ENCODE measurements at regions not wholly inside any gene's neighbourhood (a gene's known extent, or its start where the extent isn't known, plus 50 kb on each side); places are given as distances from the start of the nearest gene placed in this dataset.
A peak's percentile ranks its signal among the peaks of the same experiment; 100 is the strongest.

- no peak for TF ChIP-seq CTCF (IDR thresholded peaks at IDR 0.05)
- DNase-seq, result peak; percentile 31
- H3K27me3 Mint-ChIP-seq (ENCODE audit: insufficient read depth), result no peaks in the 10 kb centered on the region; the same call in 1 of the 2 replicates
- no peak overlapping the region for H3K4me3 Mint-ChIP-seq
- H3K36me3 Mint-ChIP-seq (ENCODE audit: low read depth), result no peaks in the 10 kb centered on the region
- H3K4me1 Mint-ChIP-seq (ENCODE audit: low read depth), result peaks cover 38% of the 10 kb centered on the region
- peak overlapping the region; percentile 42 for H3K27ac Mint-ChIP-seq
- no peaks in the 10 kb centered on the region for H3K9me3 Mint-ChIP-seq
Measured at GRCh38 chr7:46230990-46231305, 309.9 kb upstream of the IGFBP3 start.

DNA sequence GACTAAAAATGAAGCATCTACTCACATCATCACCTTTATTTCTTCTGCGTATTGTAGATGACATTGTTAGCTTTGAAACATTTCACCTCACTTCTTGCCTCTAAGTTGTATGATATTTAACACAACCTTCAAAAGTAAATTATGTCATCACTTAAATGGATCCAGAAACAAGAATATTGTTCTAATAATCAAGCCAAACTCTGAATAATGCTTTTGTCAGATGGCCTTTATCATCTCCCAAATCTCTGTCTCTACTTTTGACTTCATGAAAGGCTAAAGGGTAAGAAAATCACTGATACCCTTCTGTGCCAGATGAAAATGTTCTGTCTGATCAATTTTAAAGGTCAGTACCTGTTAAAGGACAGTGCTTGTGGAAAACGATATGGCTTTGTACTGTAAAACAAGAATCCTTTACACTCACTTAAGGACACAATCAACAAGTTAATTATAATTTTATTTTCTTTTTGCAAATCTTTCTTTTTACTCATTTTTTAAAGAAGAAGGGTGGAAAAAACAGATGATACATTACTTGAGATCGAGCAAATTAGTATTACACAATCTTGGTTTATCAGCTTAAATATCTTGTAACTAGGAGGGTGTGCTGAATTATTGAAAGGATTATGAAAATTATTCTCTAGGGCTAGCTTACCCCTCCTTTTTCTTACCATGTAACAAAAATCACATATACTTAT is 309.4 kb upstream of the IGFBP3 start:
- TF ChIP-seq CTCF (IDR thresholded peaks at IDR 0.05), result no peak
- Mint-ChIP-seq H3K4me3 (no peak overlapping the region), H3K27me3 (ENCODE audit: insufficient read depth) (no peaks in the 10 kb centered on the region), H3K27ac (no peak overlapping the region), H3K9me3 (no peaks in the 10 kb centered on the region), H3K36me3 (ENCODE audit: low read depth) (no peaks in the 10 kb centered on the region), H3K4me1 (ENCODE audit: low read depth) (peaks cover 43% of the 10 kb centered on the region)
- no peak for DNase-seq

DNA sequence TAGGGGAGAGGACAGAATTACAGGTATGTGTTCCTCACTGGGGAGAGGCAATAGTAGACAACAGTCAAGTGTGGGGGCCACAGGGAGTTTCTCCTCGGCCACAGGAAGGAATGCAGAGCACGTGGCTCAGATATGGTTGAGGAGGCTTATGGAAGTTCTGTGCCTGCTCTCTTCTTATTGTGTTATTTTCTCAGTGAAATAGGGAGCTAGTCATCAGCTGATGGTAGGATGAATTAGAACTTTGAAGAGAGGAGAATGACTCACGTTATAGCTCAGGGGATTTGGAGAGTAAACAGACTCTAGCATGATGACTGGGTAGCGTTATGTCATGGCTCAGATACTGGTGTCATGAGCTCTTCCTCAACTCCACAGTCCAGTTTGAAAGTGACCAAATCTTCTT is 308.3 kb upstream of the IGFBP3 start:
- TF ChIP-seq CTCF (IDR thresholded peaks at IDR 0.05), result no peak
- peaks cover 49% of the 10 kb centered on the region for H3K4me1 Mint-ChIP-seq (ENCODE audit: low read depth)
- DNase-seq, result peak; percentile 85
- H3K9me3 Mint-ChIP-seq, result no peaks in the 10 kb centered on the region
- no peaks in the 10 kb centered on the region for H3K36me3 Mint-ChIP-seq (ENCODE audit: low read depth)
- H3K4me3 Mint-ChIP-seq, result no peak overlapping the region
- H3K27me3 Mint-ChIP-seq (ENCODE audit: insufficient read depth), result no peaks in the 10 kb centered on the region
- H3K27ac Mint-ChIP-seq, result peak overlapping the region; percentile 70

GRCh38 chr7:46226860-46227259 is 305.8 kb upstream of the IGFBP3 start:
- Mint-ChIP-seq H3K9me3 (no peaks in the 10 kb centered on the region), H3K27ac (no peak overlapping the region), H3K27me3 (ENCODE audit: insufficient read depth) (peaks cover 2% of the 10 kb centered on the region; the same call in 1 of the 2 replicates), H3K36me3 (ENCODE audit: low read depth) (no peaks in the 10 kb centered on the region), H3K4me3 (no peak overlapping the region), H3K4me1 (ENCODE audit: low read depth) (peaks cover 49% of the 10 kb centered on the region)
- no peak for TF ChIP-seq CTCF (IDR thresholded peaks at IDR 0.05)
- DNase-seq, result no peak

GRCh38 chr7:46224363-46224762 is 303.3 kb upstream of the IGFBP3 start:
- Mint-ChIP-seq H3K4me3 (no peak overlapping the region), H3K4me1 (ENCODE audit: low read depth) (peaks cover 36% of the 10 kb centered on the region), H3K27me3 (ENCODE audit: insufficient read depth) (peaks cover 5% of the 10 kb centered on the region; the same call in 1 of the 2 replicates), H3K27ac (no peak overlapping the region), H3K36me3 (ENCODE audit: low read depth) (no peaks in the 10 kb centered on the region), H3K9me3 (no peaks in the 10 kb centered on the region)
- DNase-seq, result no peak
- TF ChIP-seq CTCF (IDR thresholded peaks at IDR 0.05), result no peak
